Endothelial cell of umbilical vein (primary cell): ENCODE measurements at regions not wholly inside any gene's neighbourhood (a gene's known extent, or its start where the extent isn't known, plus 50 kb on each side); places are given as distances from the start of the nearest gene placed in this dataset.

Experiments
- BruUV-seq: library from RNA; stranded (reverse); fragments of 400-500 nt; replicated peaks from 2 replicates; lab custom pipeline; 2021; lab: Mats Ljungman, UMichigan
- CTCF ChIA-PET: fragments of 300-600, 350-600 bp; sonication (Branson Sonifier 250); formaldehyde crosslinking; loops from one replicate; lab custom pipeline; 2021; ENCODE audit warnings: antibody characterized with exemption, inconsistent platforms; lab: Charles Lee
- POLR2A ChIA-PET: fragments of 300-600, 350-600 bp; sonication (Branson Sonifier 250); formaldehyde crosslinking; loops from one replicate; lab custom pipeline; 2021; ENCODE audit warnings: antibody characterized with exemption, inconsistent platforms; lab: Charles Lee
- DNase-seq: peaks from one replicate; pipeline ENCODE4 v3.0.0-alpha.2; 2011; ENCODE audit warnings: low read depth, low spot score
- FAIRE-seq: peaks from 2 replicates; lab custom pipeline; 2011; peaks lifted over from hg19 to GRCh38; lab: Jason Lieb, UNC
- H2AFZ ChIP-seq: 2 replicates; pipeline ENCODE4 v1.6.0; 2012; ENCODE audit warnings: low read depth, low read length, control low read depth, inconsistent platforms
- H3K27ac ChIP-seq: 2 replicates; pipeline ENCODE4 v1.5.1; 2011; ENCODE audit warnings: low read depth, mild to moderate bottlenecking, control low read depth, low read length, moderate library complexity; ENCODE audit not compliant: insufficient read depth
- H3K27me3 ChIP-seq, 2 experiments: 2 replicates each; pipeline versions ENCODE4 v1.6.0 to v1.6.1; 2011; ENCODE audit warnings: low read length in 2 of 2, mixed read lengths in 1 of 2; ENCODE audit not compliant: control insufficient read depth in 2 of 2, insufficient read depth in 2 of 2
- H3K36me3 ChIP-seq, 2 experiments: 2 replicates in 1 of 2; 3 replicates in 1 of 2; pipeline ENCODE4 v1.5.1; 2011; ENCODE audit warnings: low read length in 2 of 2, mild to moderate bottlenecking in 1 of 2, moderate library complexity in 1 of 2; ENCODE audit not compliant: control insufficient read depth in 2 of 2, insufficient read depth in 2 of 2; ENCODE audit errors: extremely low read depth in 1 of 2
- H3K4me1 ChIP-seq: 3 replicates; pipeline ENCODE4 v1.5.1; 2011; ENCODE audit warnings: mild to moderate bottlenecking, low read length; ENCODE audit not compliant: control insufficient read depth, insufficient read depth; ENCODE audit errors: extremely low read depth
- H3K4me2 ChIP-seq: 2 replicates; pipeline ENCODE4 v1.6.1; 2011; ENCODE audit warnings: low read length, control low read depth, mixed read lengths; ENCODE audit not compliant: insufficient read depth
- H3K4me3 ChIP-seq, 3 experiments: fragments of 200-600 bp in 1 of 3; sonication (generic), shearing (Covaris generic) in 1 of 3; replicated peaks in 1 of 3; 2 replicates each; pipeline ENCODE4 v1.5.1; 2011 to 2016; ENCODE audit warnings: control low read depth in 3 of 3, low read length in 3 of 3, mild to moderate bottlenecking in 2 of 3, inconsistent platforms in 1 of 3, low read depth in 1 of 3, moderate library complexity in 1 of 3; ENCODE audit not compliant: insufficient read depth in 1 of 3
- H3K79me2 ChIP-seq: 2 replicates; pipeline ENCODE4 v1.6.0; 2012; ENCODE audit warnings: low read length, inconsistent platforms; ENCODE audit not compliant: control insufficient read depth, insufficient read depth
- H3K9ac ChIP-seq: replicated peaks from 2 replicates; pipeline ENCODE3; 2011; ENCODE audit warnings: low read length, control low read depth; ENCODE audit not compliant: insufficient read depth; ENCODE audit errors: extremely low read depth
- H3K9me1 ChIP-seq: replicated peaks from 3 replicates; pipeline ENCODE4 v1.6.0; 2011; ENCODE audit warnings: mild to moderate bottlenecking, low read length; ENCODE audit not compliant: control insufficient read depth, insufficient read depth; ENCODE audit errors: extremely low read depth
- H3K9me3 ChIP-seq: replicated peaks from 2 replicates; pipeline ENCODE4 v1.5.1; 2012; ENCODE audit warnings: low read length, inconsistent platforms; ENCODE audit not compliant: control insufficient read depth, insufficient read depth
- H4K20me1 ChIP-seq: replicated peaks from 2 replicates; pipeline ENCODE3; 2011; ENCODE audit warnings: mild to moderate bottlenecking, low read length; ENCODE audit not compliant: control insufficient read depth, insufficient read depth; ENCODE audit errors: extremely low read depth
- EZH2 ChIP-seq: IDR thresholded peaks from 2 replicates; pipeline ENCODE4 v1.6.1; 2012; ENCODE audit warnings: borderline replicate concordance, low read depth, mild to moderate bottlenecking, moderate library complexity, low read length, inconsistent platforms; ENCODE audit not compliant: severe bottlenecking
- FOS ChIP-seq: IDR thresholded peaks from 2 replicates; pipeline ENCODE4 v1.6.1; 2011; ENCODE audit warnings: mild to moderate bottlenecking, low read length, moderate library complexity, borderline replicate concordance; ENCODE audit not compliant: insufficient read depth
- GATA2 ChIP-seq: IDR thresholded peaks from 2 replicates; pipeline ENCODE4 v1.7.0; 2011; ENCODE audit warnings: low read depth, mild to moderate bottlenecking, moderate library complexity, mixed read lengths, low read length; ENCODE audit not compliant: insufficient read length, insufficient read depth
- JUN ChIP-seq: IDR thresholded peaks from 2 replicates; pipeline ENCODE4 v1.6.1; 2011; ENCODE audit warnings: borderline replicate concordance, low read depth; ENCODE audit not compliant: insufficient read length, insufficient read depth
- MYC ChIP-seq: IDR thresholded peaks from one replicate; pipeline ENCODE4 v1.6.1; 2011; ENCODE audit warnings: mild to moderate bottlenecking, low read depth, low read length
- POLR2A ChIP-seq: IDR thresholded peaks from 2 replicates; pipeline ENCODE4 v1.6.1; 2012; ENCODE audit warnings: low read depth, mild to moderate bottlenecking, control low read depth, low read length
- POLR2AphosphoS5 ChIP-seq: IDR thresholded peaks from 2 replicates; pipeline ENCODE4 v1.6.1; 2012; ENCODE audit warnings: low read depth, mild to moderate bottlenecking, control low read depth, low read length, moderate library complexity; ENCODE audit not compliant: insufficient read depth
- dilution Hi-C: fragments of 300-500 bp; cut with MboI; formaldehyde crosslinking; loops from one replicate; pipeline ENCODE4 v1.15.0; 2019; ENCODE audit warnings: low sequenced_read_pairs; ENCODE audit not compliant: extremely low pct_ligation_motif_present
- intact Hi-C: fragments of 100-400 bp; cut with micrococcal nuclease; formaldehyde crosslinking; loops from one replicate; pipeline ENCODE4 v1.10.0; 2022
- TF ChIP-seq, protein P1 (sequence below): IDR thresholded peaks from 2 replicates; pipeline ENCODE4 v1.6.1; 2011; ENCODE audit not compliant: insufficient read depth, insufficient read length
- TF ChIP-seq, protein P2 (sequence below), 2 donors: IDR thresholded peaks; 1 replicate in 1 of 2; 2 replicates in 1 of 2; pipeline ENCODE4 v1.5.1; 2011; ENCODE audit warnings: low read length in 2 of 2, mild to moderate bottlenecking in 2 of 2, moderate library complexity in 2 of 2, control low read depth in 1 of 2, inconsistent platforms in 1 of 2, low read depth in 1 of 2; ENCODE audit not compliant: insufficient read depth in 1 of 2; ENCODE audit errors: extremely low read depth in 1 of 2

DNA sequence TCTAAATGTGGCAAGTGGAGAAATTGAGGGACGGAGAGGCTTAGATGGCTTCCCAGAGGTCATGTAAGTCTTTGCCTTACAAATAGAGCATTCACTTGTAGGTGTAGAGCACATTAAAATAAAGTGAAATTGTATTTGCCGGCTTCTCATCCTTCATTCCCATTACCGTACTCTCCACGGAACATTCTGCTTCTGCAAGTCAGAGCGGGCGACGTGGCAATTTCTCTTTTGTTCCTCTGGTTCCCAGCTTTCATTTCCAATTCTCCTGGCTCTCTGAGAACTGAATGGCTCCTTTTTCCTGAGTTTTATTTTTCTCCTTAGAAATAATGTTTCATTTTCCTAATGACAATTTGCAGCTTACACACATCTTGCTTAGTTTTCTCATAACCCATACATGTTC is 51.3 kb upstream of the PFKP start:
- Histone ChIP-seq H3K27me3 (peaks cover 0 to 4% of the 10 kb centered on the region in 2 experiments), H3K9me3 (no peaks in the 10 kb centered on the region), H3K4me1 (no peaks in the 10 kb centered on the region), H4K20me1 (no peaks in the 10 kb centered on the region), H3K27ac (no peak overlapping the region), H3K4me3 (no peak overlapping the region), H3K9ac (no peak overlapping the region), H3K4me2 (no peak overlapping the region), H3K79me2 (no peaks in the 10 kb centered on the region), H3K9me1 (no peaks in the 10 kb centered on the region), H3K36me3 (no peaks in the 10 kb centered on the region), H2AFZ (no peak overlapping the region)
- DNase-seq (no peak), FAIRE-seq (no peak)
- TF ChIP-seq EZH2 (no peak), POLR2A (no peak), POLR2AphosphoS5 (no peak), MYC (no peak), GATA2 (no peak), FOS (no peak), JUN (no peak)
- TF ChIP-seq, protein P1, sequence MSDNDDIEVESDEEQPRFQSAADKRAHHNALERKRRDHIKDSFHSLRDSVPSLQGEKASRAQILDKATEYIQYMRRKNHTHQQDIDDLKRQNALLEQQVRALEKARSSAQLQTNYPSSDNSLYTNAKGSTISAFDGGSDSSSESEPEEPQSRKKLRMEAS: no peak
- TF ChIP-seq, protein P2, sequence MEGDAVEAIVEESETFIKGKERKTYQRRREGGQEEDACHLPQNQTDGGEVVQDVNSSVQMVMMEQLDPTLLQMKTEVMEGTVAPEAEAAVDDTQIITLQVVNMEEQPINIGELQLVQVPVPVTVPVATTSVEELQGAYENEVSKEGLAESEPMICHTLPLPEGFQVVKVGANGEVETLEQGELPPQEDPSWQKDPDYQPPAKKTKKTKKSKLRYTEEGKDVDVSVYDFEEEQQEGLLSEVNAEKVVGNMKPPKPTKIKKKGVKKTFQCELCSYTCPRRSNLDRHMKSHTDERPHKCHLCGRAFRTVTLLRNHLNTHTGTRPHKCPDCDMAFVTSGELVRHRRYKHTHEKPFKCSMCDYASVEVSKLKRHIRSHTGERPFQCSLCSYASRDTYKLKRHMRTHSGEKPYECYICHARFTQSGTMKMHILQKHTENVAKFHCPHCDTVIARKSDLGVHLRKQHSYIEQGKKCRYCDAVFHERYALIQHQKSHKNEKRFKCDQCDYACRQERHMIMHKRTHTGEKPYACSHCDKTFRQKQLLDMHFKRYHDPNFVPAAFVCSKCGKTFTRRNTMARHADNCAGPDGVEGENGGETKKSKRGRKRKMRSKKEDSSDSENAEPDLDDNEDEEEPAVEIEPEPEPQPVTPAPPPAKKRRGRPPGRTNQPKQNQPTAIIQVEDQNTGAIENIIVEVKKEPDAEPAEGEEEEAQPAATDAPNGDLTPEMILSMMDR (IDR thresholded peaks at IDR 0.05; ENCODE audit: extremely low read depth in 1 of 2, insufficient read depth in 1 of 2, low read depth in 1 of 2, low read length in 2 of 2): no peak
- ChIA-PET POLR2A (no interaction called here), CTCF (no interaction called here)
- intact Hi-C loops (no loop called here), dilution Hi-C loops (no loop called here)
- no TSS peak for BruUV-seq
